ENCODE measurements at regions not wholly inside any gene's neighbourhood (a gene's known extent, or its start where the extent isn't known, plus 50 kb on each side); places are given as distances from the start of the nearest gene placed in this dataset.
"Not testable (repeated sequence)": the region's sequence is repeated elsewhere in the genome, so short reads cannot be mapped to it uniquely, and the experiment has no call there.

DNA sequence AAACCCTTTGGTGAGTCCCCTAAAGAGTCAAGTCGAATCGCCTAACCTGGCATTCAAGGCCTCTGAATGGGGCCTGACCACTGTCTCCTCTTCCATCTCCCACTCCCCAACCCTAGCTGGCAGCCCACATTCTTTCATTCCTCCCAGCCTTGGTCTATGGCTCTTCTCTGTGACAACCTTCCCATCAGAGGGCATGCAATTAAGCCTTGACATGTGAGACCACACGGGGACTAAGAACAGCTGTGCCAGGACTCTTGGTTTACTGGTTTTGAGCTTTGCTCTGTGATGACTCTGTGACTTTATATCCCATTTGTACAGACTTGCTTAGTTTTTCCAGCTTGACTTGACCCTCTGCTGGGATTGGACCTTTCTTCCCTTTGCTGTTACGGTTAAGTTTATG lies 116.6 kb downstream of the BUB3 start:
- DNase-seq: no peak

DNA sequence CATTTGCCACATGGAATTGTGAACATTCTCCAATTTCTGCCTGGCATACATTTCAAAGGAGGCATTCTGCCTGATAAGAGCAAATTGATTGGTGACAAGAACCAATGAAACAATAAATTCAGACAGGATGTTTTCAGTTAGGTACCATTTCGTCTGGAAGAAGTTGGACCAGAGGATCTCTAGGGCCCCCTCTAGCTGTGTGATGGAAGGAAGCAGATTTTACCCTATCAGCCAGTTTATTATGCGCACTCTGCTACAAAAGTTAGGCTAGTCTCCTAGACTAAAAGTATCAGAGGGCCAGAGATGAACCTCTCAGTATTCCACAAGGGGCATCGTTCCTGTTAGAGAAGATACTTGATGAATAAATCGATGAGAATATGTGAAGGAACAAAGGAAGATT lies 118.0 kb downstream of the BUB3 start:
- no peak for DNase-seq

DNA sequence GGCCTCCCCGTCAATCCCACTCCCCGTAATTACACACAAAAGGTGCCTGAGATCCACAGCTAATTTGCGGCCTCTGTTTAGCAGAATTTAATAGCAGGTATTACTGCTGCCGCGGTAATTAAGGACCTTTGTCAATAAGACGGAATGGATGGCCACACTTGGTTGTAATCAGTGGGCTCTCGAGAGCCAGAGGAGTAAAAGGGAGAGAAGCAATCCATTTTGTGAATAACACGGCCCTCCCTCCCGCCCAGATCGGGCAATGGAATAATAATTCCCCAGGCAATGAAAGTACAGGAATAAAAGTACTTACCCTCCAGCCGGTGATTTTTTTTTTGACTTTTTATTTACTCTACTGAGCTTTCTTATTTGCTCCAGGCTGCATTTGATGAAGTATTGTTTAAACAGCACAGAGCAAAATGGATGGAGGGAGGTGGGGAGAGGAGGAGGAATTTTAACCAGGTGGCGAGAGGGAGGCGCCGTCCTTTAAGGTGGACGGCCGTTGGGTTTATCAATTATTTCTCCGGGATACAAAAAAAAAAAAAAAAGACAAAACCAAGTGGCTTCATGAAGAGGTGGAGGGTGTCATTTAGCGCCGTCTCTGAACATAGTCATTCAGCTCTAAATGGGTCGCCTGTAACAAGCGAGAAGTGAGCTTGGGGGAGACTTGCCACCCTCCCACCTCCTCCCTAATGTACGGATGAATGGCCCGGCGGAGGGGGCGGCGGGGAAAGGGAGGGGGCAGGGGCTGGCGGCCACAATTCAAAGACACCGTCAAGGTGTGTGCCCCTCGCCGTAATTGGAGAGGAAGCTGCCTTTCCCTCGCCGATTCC lies 120.3 kb downstream of the BUB3 start:
- no peak for DNase-seq

DNA sequence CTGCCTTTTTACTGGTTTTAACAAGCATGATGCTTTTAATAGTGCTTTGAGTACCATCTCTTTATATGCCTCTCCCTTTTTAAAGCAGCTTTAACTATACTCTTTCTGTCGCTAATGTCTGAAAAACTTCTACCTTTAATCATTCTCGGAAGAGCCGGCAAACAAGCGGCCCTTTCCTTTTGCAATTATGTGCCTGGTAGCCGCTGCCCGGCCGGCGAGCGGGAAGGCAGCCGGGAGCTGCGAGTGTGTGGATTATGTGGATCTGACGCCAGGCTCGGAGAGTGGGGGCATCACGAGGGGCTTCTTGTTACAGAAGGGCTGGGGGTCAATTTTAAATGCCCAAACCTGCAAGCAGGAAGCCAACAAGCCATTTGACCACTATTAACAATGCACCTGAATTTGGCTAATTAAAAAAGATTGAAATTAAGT lies 120.9 kb downstream of the BUB3 start:
- DNase-seq: peak; percentile 1

DNA sequence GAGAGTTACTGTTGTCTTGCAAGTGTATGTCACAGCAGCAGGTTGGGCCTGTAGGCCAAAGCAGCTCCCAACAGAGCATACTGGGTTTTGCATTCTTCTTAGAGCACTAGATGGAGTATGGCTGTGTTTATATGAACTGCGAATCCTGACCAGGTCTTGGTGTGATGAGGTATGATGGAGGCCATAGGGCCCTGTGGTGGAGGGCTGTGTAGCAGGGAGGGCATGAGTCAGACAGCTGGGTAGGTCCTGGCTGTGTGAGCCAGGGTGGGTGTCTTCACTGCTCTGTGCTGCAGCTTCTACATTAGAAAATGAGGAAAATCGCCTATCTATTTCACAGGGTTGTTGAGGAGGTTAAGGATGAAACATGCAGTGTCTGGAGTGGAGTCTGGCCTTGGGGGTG lies 124.2 kb downstream of the BUB3 start:
- DNase-seq: no peak

DNA sequence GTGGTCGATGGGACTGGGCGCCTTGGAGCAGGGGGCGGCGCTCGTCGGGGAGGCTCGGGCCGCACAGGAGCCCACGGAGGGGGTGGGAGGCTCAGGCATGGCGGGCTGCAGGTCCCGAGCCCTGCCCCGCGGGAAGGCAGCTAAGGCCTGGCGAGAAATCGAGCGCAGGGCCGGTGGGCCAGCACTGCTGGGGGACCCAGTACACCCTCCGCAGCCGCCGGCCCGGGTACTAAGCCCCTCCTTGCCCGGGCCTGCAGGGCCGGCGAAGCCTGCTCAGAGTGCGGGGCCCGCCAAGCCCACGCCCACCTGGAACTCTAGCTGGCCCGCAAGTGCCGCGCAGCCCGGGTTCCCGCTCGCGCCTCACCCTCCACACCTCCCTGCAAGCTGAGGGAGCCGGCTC lies 129.2 kb downstream of the BUB3 start:
- not testable (repeated sequence) for DNase-seq

DNA sequence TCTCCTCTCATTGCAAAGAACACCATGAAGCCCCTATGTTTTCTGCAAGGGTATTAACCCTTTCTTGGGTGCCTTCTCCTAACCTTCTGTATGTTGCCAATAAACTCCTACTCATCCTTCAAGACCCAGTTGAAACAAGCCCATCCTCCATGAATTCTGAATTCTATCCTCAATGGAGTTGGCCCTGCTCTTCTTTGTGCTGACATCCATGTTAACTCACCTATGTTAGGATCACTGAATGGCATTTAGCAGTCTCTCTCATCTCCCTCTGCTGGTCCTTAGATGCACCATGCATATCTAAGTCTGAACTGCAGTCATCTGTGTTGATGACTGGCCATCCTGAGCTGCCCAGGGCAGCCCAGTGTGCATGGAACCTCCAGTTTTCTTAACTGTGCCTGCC lies 129.8 kb downstream of the BUB3 start:
- DNase-seq: peak; percentile 20

DNA sequence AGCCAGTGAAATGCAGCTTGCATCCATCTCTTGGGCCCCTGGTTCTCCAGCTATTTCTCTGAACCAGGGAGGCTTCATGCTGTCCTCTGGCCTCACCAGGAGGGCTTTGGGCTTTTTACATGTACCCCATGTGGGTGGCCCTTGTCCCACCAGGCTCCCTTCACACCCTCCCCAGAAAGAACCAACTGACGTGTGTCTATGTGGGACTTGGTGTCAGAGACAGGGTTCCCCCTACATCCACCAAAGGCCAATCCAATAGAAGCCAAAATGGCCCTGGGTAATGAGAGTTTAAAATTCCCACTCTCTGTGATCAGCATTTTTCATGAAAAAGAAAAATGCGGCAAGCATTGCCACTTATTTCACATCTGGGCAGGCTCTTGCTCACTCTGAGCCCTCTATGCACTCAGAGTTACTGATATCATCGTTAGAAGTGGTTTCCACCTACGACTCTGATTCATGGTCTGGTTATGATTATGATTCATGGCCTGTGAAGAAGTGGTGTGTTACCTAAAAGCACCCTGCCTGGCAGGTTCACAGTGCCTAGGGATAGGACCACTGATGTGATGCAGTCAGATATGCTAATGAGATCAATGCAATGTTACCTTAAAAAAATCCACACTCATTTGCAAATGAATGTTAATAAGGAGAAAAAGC lies 133.5 kb downstream of the BUB3 start:
- DNase-seq: peak; percentile 61

DNA sequence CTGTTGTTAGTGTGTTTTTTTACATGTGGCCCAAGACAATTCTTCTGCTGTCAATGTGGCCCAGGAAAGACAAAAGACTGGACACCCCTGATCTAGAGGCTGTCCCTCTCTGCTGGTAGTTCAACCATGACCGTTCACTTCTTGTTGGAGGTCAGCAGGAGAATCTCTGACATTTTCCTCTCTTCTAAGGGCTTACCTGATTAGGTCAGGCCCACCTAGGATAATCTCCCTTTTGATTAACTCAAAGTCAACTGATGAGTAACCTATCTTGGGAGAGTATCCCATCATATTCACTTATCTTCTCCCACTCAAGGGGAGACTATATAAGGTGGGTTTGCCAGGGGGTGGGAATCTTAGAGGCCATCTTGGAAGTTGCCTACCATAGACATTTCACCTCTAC lies 135.2 kb downstream of the BUB3 start:
- DNase-seq: no peak

DNA sequence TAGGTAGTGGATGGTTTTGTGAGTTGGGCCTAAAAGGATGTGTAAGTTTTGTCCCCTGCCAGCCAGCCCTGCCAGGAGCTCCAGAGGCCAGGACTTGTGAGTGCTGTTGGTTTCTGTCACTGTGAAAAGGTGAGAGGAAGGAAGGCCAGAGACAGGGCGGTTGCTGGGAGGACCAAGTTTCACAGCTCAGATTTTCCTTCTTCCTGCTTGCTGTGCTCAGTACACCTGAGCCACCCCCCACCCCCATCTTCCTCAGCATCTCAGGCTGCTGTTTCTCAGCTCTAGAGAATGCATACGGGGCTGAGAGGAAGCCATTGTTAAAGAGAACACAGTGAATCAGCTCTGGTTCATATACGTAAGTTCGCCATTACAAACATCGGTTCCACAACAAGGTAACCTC lies 139.9 kb downstream of the BUB3 start:
- DNase-seq: no peak

DNA sequence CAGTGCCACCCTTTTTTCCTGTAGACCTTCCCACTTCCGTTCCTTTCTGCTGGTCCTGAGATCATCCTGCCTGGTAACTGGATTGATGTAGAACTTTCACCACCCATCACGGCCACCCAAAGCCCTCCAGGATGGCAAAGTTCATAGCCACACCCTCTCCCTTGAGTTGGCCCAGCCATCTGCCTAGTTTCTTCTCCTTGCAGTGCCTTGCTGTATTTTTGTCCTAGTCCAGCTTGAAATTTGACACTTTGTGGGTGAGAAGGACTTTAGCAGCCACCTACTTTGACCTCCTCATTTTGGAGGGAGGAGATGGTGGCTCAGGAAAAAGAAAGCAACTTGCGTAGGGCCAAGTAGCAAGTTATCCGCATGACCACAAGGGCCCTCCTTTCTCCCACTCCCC lies 140.7 kb downstream of the BUB3 start:
- no peak for DNase-seq

DNA sequence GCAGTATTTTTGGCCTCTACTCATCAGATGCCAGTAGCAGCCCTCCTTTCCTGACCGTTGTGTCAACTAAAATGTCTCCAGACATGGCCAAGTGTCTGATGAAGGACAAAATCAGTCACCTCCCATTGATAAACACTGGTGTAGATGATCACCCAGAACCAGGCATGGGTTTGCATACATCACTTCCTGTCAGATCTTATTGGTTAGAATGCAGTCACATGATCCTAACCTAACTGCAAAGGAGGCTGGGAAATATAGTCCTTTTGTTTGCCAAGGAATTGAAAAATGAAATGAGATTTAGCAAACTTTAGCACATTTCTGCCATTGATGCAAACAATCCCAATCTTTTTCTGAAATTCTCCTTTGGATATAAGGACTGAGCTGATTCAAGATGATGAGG lies 141.4 kb downstream of the BUB3 start:
- no peak for DNase-seq

DNA sequence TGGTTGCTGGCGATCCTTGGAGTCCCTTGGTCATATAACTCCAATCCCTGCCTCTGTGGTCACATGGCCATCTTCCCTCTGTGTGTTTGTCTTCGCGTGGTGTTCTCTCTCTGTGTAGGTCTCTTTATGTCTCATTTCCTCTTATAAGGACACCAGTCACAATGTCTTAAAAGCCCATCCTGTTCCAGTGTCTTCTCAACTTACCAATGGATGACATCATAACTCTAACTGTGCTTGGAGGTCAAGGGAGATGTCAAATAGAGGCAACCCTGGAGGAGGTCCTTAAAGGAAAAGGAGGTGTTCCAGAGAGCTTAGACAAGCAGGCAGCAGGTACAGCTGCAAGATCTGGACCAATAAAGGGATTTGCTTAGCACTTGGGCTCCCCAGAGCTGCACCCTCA lies 143.0 kb downstream of the BUB3 start:
- no peak for DNase-seq

DNA sequence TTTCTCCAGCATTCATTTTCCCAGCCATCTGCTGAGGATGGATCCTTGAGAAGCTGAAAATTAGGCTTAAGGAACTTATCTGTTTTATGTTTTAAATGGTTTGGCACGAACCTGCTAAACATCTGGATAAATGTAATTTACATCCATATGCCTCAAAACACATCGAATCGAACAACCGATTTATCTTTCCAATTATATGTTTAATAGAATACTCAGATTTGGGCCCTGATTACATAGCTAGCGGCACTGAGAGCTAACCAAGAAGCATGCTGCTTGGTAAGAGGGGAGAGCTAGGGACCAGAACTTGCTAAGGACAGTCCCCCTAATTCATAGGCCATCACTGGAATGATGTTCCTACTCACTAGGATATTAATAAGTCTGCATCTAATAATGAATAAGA lies 144.4 kb downstream of the BUB3 start:
- DNase-seq: no peak

DNA sequence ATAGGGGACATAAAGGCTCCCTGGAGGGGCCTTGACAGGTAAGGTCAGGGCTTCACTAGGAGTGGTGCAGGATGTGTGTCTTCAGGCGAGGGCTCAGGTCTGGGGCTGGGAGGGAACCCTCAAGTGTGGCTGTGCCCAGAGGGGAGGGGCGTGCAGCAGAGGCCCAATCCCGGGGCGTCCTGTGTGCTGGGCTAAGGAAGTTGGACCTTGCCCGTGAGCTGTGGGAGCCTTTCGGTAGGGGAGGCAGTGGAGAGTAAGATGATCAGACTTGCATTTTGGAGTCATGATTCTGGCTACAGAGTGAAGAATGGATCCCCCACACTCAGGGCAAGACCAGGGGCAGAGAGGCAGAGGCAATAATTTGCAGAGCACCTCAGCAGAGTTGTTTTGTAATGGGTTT lies 145.4 kb downstream of the BUB3 start:
- DNase-seq: no peak

DNA sequence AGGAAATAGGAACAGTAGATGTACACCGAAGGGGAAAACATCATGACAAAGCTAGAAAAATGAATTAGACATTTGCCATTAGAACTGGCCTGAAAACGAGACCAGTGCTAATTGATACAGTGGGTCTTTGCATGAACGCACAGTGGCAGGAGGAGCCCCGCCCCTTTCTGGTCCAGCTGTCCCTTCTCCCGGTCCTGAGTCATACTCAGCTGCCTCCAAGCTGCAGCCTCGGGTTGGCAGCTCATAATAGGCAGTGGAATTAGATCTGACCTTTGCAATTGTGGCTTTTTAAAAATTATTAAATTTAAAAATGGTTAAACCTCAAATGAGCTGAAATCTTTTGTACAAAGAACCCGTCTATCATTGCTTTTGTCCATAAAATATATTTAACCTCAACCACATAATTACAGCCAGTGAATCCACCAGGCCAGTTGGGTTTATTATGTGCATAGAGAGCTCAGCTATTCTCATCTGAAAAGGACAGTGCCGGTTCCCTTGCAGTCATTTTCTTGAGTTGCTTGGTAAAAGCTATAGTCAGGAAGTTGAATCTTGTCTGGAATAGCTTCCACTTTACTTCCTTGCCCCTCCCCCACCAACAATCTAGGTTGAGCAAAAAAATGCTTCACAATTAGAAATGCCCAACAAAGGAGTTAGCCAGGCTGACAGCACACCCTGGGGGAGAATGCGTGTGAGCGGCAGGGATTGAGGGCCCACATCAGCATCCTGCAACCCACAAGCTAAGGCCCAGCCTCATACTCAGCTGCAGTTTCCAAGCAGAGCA lies 147.1 kb downstream of the BUB3 start:
- DNase-seq: peak; percentile 4

DNA sequence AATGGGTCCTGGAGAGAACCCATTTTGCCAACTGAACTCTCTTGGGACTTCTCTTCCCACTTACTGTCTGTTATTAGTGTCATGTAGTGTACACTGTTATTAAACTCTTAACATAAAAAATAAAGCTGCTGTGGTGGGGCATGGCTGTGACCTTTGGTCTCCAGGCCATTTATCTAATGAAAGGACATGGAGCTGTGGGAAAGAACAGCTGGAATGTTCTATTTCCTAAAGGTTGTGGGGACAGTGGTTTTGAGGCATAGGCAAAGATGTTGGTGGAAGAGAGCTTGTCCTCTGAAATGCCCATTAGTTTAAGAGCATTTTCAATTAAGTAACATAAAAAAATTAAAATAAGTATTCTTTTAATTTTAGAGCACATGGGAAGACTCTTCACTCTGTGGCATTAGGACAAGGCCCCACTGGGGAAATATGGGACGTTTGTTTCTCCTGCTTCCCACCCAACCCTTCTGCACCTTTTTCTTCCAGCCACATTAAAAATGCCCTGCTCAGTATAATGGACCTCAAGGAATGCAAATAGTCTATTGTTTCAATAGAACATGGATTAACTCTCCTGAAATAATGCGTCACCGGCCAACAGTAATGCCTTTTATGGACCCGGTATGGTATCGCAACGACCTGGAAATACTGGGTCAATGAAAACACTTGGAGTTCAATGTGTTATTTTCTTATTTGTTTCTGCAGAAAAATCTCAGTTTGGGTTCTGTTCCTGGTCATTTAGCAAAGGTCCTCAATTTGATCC lies 149.6 kb downstream of the BUB3 start:
- DNase-seq: no peak

DNA sequence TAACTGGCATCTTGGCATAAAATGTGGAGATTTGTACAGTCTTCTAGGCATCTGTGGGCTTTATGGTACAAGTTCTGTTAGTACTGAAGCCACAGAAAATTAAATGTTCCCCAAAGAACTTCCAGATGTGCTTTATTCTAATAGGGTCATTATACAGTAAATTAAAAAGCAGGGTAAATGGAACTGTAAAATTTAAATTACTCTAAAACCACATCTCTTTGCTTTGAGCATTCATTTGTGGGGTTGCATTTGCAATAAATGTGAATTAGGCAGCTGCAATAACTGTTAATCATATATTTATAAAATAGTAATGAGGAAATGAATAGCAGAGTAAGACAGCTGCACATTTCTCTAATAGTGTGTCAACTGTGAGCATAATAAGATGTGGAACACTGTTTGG lies 151.5 kb downstream of the BUB3 start:
- DNase-seq: no peak

DNA sequence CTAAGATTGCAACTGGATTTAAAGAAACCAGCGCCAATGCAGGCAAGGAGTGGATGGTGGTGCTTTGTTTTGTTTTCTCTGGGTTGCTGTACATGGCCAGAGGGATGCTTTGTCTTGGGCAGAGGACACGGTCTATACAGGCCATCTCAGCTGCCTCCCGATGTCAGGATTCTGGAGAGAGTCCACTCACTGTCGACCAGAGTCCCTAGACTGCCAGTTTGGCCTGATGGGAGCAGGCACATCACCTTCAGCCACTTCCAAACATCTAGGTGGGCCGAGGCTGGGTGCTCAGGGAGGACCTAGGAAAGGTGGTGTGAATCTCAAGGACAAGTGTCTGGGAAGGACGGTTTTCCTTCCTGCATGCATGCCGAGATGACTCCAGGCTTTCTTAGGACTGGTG lies 152.1 kb downstream of the BUB3 start:
- DNase-seq: no peak

DNA sequence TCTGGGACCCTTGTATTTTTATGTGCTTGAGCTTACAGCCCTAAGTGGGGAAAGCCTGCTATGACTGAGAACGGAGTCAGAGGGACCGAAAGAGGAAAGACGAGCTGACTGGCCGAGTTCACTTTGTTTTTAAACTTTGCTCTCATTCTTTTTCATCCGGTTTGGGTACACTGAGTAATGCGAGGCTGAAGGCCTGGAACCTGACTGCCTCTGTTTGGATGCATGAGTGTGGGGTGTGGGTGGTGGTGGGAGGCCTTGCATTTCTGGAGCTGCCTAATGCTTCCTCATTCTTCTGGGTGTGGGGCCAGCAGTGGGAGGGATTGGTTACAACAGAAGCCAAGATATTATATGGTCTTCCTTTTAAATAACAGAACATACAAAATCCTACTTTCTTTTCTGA lies 155.5 kb downstream of the BUB3 start:
- no peak for DNase-seq

DNA sequence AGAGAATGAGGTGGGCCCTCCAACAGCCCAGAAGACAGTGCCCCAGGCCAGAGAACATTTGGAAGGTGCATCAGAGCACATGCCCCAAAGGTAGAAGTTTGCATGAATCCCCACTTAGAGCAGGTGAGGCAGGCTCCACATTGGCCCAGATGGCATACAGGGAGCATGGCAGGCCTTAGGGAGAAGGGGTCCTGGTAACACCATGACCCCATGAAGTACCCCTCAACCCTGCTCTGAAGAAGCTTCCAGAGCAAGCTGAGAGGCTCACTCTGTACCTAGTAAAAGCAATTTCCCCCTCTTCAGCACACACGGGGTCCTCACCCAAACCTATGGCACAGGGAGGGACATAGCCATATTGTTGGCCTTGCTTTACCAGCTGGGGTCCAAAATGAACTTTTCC lies 162.6 kb downstream of the BUB3 start:
- DNase-seq: no peak

DNA sequence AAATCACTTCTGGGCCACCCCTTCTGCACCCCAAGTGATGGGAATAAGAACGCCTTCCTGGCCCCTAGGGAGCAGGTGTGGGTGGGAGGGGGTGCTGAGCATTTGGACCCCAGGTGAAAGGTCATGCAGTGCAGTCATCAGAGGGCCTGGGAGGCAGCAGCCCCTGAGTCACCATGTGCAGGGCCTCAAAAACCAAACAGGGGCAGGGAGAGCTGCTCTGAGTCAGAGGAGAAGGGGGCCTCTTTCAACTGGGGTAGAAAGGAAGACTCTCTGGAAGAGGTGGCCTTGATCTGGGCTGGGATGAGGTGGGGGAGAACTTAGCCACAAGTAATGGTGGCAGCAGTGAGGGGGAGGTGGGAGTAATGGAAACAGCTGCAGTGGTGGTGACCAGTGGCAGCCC lies 164.3 kb downstream of the BUB3 start:
- no peak for DNase-seq

DNA sequence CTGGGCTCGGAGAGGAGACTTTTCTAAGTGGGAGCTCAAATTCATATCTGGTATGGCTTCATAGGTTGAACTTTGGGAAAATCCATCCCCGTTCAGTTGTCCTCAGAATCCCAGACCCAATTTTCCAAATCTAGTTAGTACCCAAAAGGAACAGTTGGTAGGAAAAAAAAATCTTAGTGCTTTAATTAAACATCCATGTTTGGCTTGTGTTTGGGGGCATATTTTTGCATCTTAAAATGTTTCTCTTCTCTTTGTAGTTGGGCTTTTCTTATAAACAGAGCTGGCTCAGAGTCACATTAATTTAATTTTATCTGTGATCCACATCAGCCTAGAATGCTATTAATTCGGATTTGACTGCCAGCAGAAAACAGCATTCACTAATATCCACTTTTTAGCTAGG lies 165.9 kb downstream of the BUB3 start:
- no peak for DNase-seq

Measured in kidney glomerular epithelial cell (primary cell).